ENCODE measurements at regions not wholly inside any gene's neighbourhood (a gene's known extent, or its start where the extent isn't known, plus 50 kb on each side); places are given as distances from the start of the nearest gene placed in this dataset.
A peak's percentile ranks its signal among the peaks of the same experiment; 100 is the strongest.
"Not testable (repeated sequence)": the region's sequence is repeated elsewhere in the genome, so short reads cannot be mapped to it uniquely, and the experiment has no call there.

- no peak overlapping the region for H3K4me3 ChIP-seq
- peak in 1 of 8 experiments; percentile 78 for ATAC-seq (replicated peaks in 6 of 8)
- no peak overlapping the region for H3K27ac ChIP-seq
- WGBS, 10 experiments = 0 to 100% (median 56%) methylated on average over 1 of the region's 1 CpG; no CpG with 5 or more reads in 1 of the 10 experiments
- in situ Hi-C loops (cut with MboI; ENCODE audit: low pct_unique_long_range_greater_than_20kb in 2 of 9, low sequenced_read_pairs in 9 of 9, unreplicated experiment in 9 of 9) = no loop called here
- no peaks in the 10 kb centered on the region for H3K4me1 ChIP-seq (replicated peaks in 1 of 2)
Observed at GRCh38 chr10:81213370-81213769, 661.6 kb upstream of the NRG3 start.

GRCh38 chr10:81215498-81215897, 659.5 kb upstream of the NRG3 start:
- no peak for ATAC-seq (replicated peaks in 6 of 8)
- Histone ChIP-seq H3K4me3 (no peak overlapping the region), H3K4me1 (replicated peaks in 1 of 2) (no peaks in the 10 kb centered on the region), H3K27ac (no peak overlapping the region)
- in situ Hi-C loops (cut with MboI; ENCODE audit: low pct_unique_long_range_greater_than_20kb in 2 of 9, low sequenced_read_pairs in 9 of 9, unreplicated experiment in 9 of 9) = no loop called here
- WGBS, 10 experiments = 0 to 100% (median 77%) methylated on average over 1 to 3 of the region's 3 CpGs; no CpG with 5 or more reads in 1 of the 10 experiments

- in situ Hi-C loops (cut with MboI; ENCODE audit: low pct_unique_long_range_greater_than_20kb in 2 of 9, low sequenced_read_pairs in 9 of 9, unreplicated experiment in 9 of 9) = no loop called here
- no peaks in the 10 kb centered on the region for H3K4me1 ChIP-seq (replicated peaks in 1 of 2)
- 5 to 100% (median 79%) methylated on average over 2 to 5 of the region's 5 CpGs for WGBS, 10 experiments
Observed at GRCh38 chr10:81216949-81217348, 658.0 kb upstream of the NRG3 start.

GRCh38 chr10:81218307-81218706, 656.7 kb upstream of the NRG3 start:
- H3K4me3 ChIP-seq = no peak overlapping the region
- no peak overlapping the region for H3K27ac ChIP-seq
- no peak for ATAC-seq (replicated peaks in 6 of 8)
- in situ Hi-C loops (cut with MboI; ENCODE audit: low pct_unique_long_range_greater_than_20kb in 2 of 9, low sequenced_read_pairs in 9 of 9, unreplicated experiment in 9 of 9) = no loop called here
- H3K4me1 ChIP-seq (replicated peaks in 1 of 2) = no peaks in the 10 kb centered on the region
- WGBS, 10 experiments = 28 to 100% (median 91%) methylated on average over 2 to 4 of the region's 4 CpGs

More at GRCh38 chr10:81216949-81217348, 658.0 kb upstream of the NRG3 start:
- ATAC-seq (replicated peaks in 6 of 8) = no peak
- Histone ChIP-seq H3K4me3 (no peak overlapping the region), H3K27ac (no peak overlapping the region)

- no peak for ATAC-seq (replicated peaks in 6 of 8)
- in situ Hi-C loops (cut with MboI; ENCODE audit: low pct_unique_long_range_greater_than_20kb in 2 of 9, low sequenced_read_pairs in 9 of 9, unreplicated experiment in 9 of 9) = no loop called here
- H3K4me3 ChIP-seq = no peak overlapping the region
- no peaks in the 10 kb centered on the region for H3K4me1 ChIP-seq (replicated peaks in 1 of 2)
- H3K27ac ChIP-seq = no peak overlapping the region
- WGBS, 10 experiments = 0 to 80% (median 55%) methylated on average over 1 of the region's 1 CpG
Observed at GRCh38 chr10:81219758-81220157, 655.2 kb upstream of the NRG3 start.

GRCh38 chr10:81248886-81249285, 626.1 kb upstream of the NRG3 start:
- no peak overlapping the region for H3K4me3 ChIP-seq
- 0 to 93% (median 63%) methylated on average over 1 to 3 of the region's 3 CpGs; no CpG with 5 or more reads in 1 of the 10 experiments for WGBS, 10 experiments
- in situ Hi-C loops (cut with MboI; ENCODE audit: low pct_unique_long_range_greater_than_20kb in 2 of 9, low sequenced_read_pairs in 9 of 9, unreplicated experiment in 9 of 9) = no loop called here

GRCh38 chr10:81251457-81252115, 623.4 kb upstream of the NRG3 start:
- 18 to 100% (median 48%) methylated on average over 1 to 4 of the region's 4 CpGs for WGBS, 10 experiments
- ATAC-seq (replicated peaks in 6 of 8) = no peak
- in situ Hi-C loops (cut with MboI; ENCODE audit: low pct_unique_long_range_greater_than_20kb in 2 of 9, low sequenced_read_pairs in 9 of 9, unreplicated experiment in 9 of 9) = no loop called here

More at GRCh38 chr10:81248886-81249285, 626.1 kb upstream of the NRG3 start:
- H3K27ac ChIP-seq = no peak overlapping the region
- no peaks in the 10 kb centered on the region for H3K4me1 ChIP-seq (replicated peaks in 1 of 2)
- ATAC-seq (replicated peaks in 6 of 8) = no peak

GRCh38 chr10:81264991-81265390, 610.0 kb upstream of the NRG3 start:
- H3K4me1 ChIP-seq (replicated peaks in 1 of 2); H3K4me3 ChIP-seq; ATAC-seq (replicated peaks in 6 of 8); H3K27ac ChIP-seq; in situ Hi-C loops (cut with MboI; ENCODE audit: low pct_unique_long_range_greater_than_20kb in 2 of 9, low sequenced_read_pairs in 9 of 9, unreplicated experiment in 9 of 9): not testable (repeated sequence)
- WGBS, 10 experiments = no CpG with 5 or more reads among the region's 18 CpGs

More at GRCh38 chr10:81251457-81252115, 623.4 kb upstream of the NRG3 start:
- no peak overlapping the region for H3K27ac ChIP-seq
- no peak overlapping the region for H3K4me3 ChIP-seq
- H3K4me1 ChIP-seq (replicated peaks in 1 of 2) = no peaks in the 10 kb centered on the region

GRCh38 chr10:81270051-81270450, 604.9 kb upstream of the NRG3 start:
- ATAC-seq (replicated peaks in 6 of 8) = no peak
- Histone ChIP-seq H3K4me3 (no peak overlapping the region), H3K27ac (no peak overlapping the region), H3K4me1 (replicated peaks in 1 of 2) (no peaks in the 10 kb centered on the region)
- WGBS, 10 experiments = 0 to 100% (median 83%) methylated on average over 1 to 2 of the region's 2 CpGs; no CpG with 5 or more reads in 1 of the 10 experiments
- in situ Hi-C loops (cut with MboI; ENCODE audit: low pct_unique_long_range_greater_than_20kb in 2 of 9, low sequenced_read_pairs in 9 of 9, unreplicated experiment in 9 of 9) = no loop called here

GRCh38 chr10:81280497-81281479, 594.2 kb upstream of the NRG3 start:
- Histone ChIP-seq H3K27ac (no peak overlapping the region), H3K4me3 (no peak overlapping the region), H3K4me1 (replicated peaks in 1 of 2) (no peaks in the 10 kb centered on the region)
- in situ Hi-C loops (cut with MboI; ENCODE audit: low pct_unique_long_range_greater_than_20kb in 2 of 9, low sequenced_read_pairs in 9 of 9, unreplicated experiment in 9 of 9) = no loop called here
- no peak for ATAC-seq (replicated peaks in 6 of 8)
- WGBS, 10 experiments = 10 to 100% (median 80%) methylated on average over 1 to 6 of the region's 6 CpGs; no CpG with 5 or more reads in 1 of the 10 experiments

GRCh38 chr10:81288544-81288943, 586.5 kb upstream of the NRG3 start:
- in situ Hi-C loops (cut with MboI; ENCODE audit: low pct_unique_long_range_greater_than_20kb in 2 of 9, low sequenced_read_pairs in 9 of 9, unreplicated experiment in 9 of 9) = no loop called here
- H3K27ac ChIP-seq = no peak overlapping the region
- H3K4me3 ChIP-seq = no peak overlapping the region
- H3K4me1 ChIP-seq (replicated peaks in 1 of 2) = no peaks in the 10 kb centered on the region
- ATAC-seq (replicated peaks in 6 of 8) = no peak

GRCh38 chr10:81297292-81297691, 577.7 kb upstream of the NRG3 start:
- H3K4me1 ChIP-seq (replicated peaks in 1 of 2) = no peaks in the 10 kb centered on the region
- in situ Hi-C loops (cut with MboI; ENCODE audit: low pct_unique_long_range_greater_than_20kb in 2 of 9, low sequenced_read_pairs in 9 of 9, unreplicated experiment in 9 of 9) = no loop called here
- 7 to 100% (median 90%) methylated on average over 1 to 4 of the region's 4 CpGs for WGBS, 10 experiments
- H3K4me3 ChIP-seq = no peak overlapping the region
- H3K27ac ChIP-seq = no peak overlapping the region
- no peak for ATAC-seq (replicated peaks in 6 of 8)

GRCh38 chr10:81303656-81304055, 571.3 kb upstream of the NRG3 start:
- 0 to 100% (median 40%) methylated on average over 1 of the region's 1 CpG; no CpG with 5 or more reads in 2 of the 10 experiments for WGBS, 10 experiments
- in situ Hi-C loops (cut with MboI; ENCODE audit: low pct_unique_long_range_greater_than_20kb in 2 of 9, low sequenced_read_pairs in 9 of 9, unreplicated experiment in 9 of 9) = no loop called here
- Histone ChIP-seq H3K4me1 (replicated peaks in 1 of 2) (peaks cover 0 to 9% of the 10 kb centered on the region in 2 donors), H3K27ac (no peak overlapping the region), H3K4me3 (no peak overlapping the region)
- no peak for ATAC-seq (replicated peaks in 6 of 8)

All from motor neuron (in vitro differentiated cells).